NT2/D1 (cell line): ENCODE measurements at regions not wholly inside any gene's neighbourhood (a gene's known extent, or its start where the extent isn't known, plus 50 kb on each side); places are given as distances from the start of the nearest gene placed in this dataset.

Source experiments
- DNase-seq: peaks from one replicate; pipeline ENCODE4 v3.0.0-alpha.2; 2011; ENCODE audit warnings: low read depth, low spot score
- H3K27me3 ChIP-seq: 2 replicates; pipeline ENCODE4 v1.6.0; 2011; ENCODE audit warnings: mild to moderate bottlenecking; ENCODE audit not compliant: insufficient read length, insufficient read depth
- H3K36me3 ChIP-seq: 2 replicates; pipeline ENCODE4 v1.6.1; 2011; ENCODE audit warnings: mild to moderate bottlenecking, low read length, mixed read lengths; ENCODE audit not compliant: insufficient read depth, insufficient read length
- H3K4me1 ChIP-seq: 2 replicates; pipeline ENCODE4 v1.5.1; 2011; ENCODE audit not compliant: insufficient read depth, insufficient read length
- H3K4me3 ChIP-seq: 2 replicates; pipeline ENCODE4 v1.5.1; 2011; ENCODE audit warnings: low read depth; ENCODE audit not compliant: insufficient read length
- H3K9ac ChIP-seq: 2 replicates; pipeline ENCODE4 v1.6.0; 2011; ENCODE audit warnings: low read depth; ENCODE audit not compliant: insufficient read length
- H3K9me3 ChIP-seq: 2 replicates; pipeline ENCODE4 v1.5.1; 2011; ENCODE audit warnings: mild to moderate bottlenecking, low read length; ENCODE audit not compliant: insufficient read depth
- SUZ12 ChIP-seq: IDR thresholded peaks from 2 replicates; pipeline ENCODE4 v1.6.1; 2011; ENCODE audit not compliant: insufficient read length, insufficient read depth; ENCODE audit errors: extremely low read depth
- YY1 ChIP-seq: IDR thresholded peaks from 2 replicates; pipeline ENCODE4 v1.6.1; 2011; ENCODE audit not compliant: insufficient read length, insufficient read depth
- ZNF274 ChIP-seq: IDR thresholded peaks from 2 replicates; pipeline ENCODE4 v1.6.1; 2011; ENCODE audit warnings: mild to moderate bottlenecking, low read depth, low read length

GRCh38 chrX:69073721-69074120 lies 91.5 kb downstream of the PJA1 start:
- Histone ChIP-seq H3K36me3 (no peaks in the 10 kb centered on the region), H3K27me3 (peaks cover 13% of the 10 kb centered on the region), H3K4me3 (no peak overlapping the region), H3K9me3 (no peaks in the 10 kb centered on the region), H3K9ac (no peak overlapping the region), H3K4me1 (peaks cover 19% of the 10 kb centered on the region)
- no peak for DNase-seq
- TF ChIP-seq SUZ12 (no peak), YY1 (no peak), ZNF274 (no peak)

- Histone ChIP-seq H3K4me3 (no peak overlapping the region), H3K27me3 (peaks cover 13% of the 10 kb centered on the region), H3K4me1 (peaks cover 16% of the 10 kb centered on the region), H3K36me3 (no peaks in the 10 kb centered on the region), H3K9ac (no peak overlapping the region), H3K9me3 (no peaks in the 10 kb centered on the region)
- DNase-seq: no peak
- no peak for TF ChIP-seq SUZ12
Observed at GRCh38 chrX:69073241-69073640, 92.0 kb downstream of the PJA1 start.

DNA sequence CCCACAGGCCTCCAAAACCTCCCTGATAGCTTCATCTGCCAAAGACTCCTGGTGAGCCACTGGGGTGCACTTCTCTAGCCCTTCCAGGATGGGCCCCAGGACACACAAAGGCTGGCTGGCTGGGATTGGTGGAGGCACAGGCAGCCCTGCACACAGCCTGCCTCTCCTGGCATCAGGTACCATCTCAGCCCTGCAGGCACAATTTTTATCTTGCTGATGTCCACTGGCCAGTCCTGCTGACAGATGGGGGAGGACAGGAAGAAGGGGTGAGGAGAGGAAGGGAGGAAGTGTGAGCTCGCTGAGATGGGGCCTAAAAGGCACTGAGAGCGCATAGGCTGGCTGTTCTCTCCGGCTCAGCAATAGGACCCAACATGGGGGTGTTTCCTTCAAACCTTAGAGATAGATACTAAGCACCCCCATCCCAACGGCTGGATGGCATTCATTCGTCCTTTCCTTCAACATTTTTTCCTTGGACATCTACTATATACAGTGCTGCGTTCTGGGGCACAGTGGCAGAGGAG lies 92.7 kb downstream of the PJA1 start:
- H3K4me3 ChIP-seq: no peak overlapping the region
- no peaks in the 10 kb centered on the region for H3K9me3 ChIP-seq
- no peak overlapping the region for H3K9ac ChIP-seq
- TF ChIP-seq SUZ12 (no peak), ZNF274 (no peak), YY1 (no peak)
- DNase-seq: no peak
- peaks cover 14% of the 10 kb centered on the region for H3K4me1 ChIP-seq
- no peaks in the 10 kb centered on the region for H3K36me3 ChIP-seq
- peaks cover 13% of the 10 kb centered on the region for H3K27me3 ChIP-seq

DNA sequence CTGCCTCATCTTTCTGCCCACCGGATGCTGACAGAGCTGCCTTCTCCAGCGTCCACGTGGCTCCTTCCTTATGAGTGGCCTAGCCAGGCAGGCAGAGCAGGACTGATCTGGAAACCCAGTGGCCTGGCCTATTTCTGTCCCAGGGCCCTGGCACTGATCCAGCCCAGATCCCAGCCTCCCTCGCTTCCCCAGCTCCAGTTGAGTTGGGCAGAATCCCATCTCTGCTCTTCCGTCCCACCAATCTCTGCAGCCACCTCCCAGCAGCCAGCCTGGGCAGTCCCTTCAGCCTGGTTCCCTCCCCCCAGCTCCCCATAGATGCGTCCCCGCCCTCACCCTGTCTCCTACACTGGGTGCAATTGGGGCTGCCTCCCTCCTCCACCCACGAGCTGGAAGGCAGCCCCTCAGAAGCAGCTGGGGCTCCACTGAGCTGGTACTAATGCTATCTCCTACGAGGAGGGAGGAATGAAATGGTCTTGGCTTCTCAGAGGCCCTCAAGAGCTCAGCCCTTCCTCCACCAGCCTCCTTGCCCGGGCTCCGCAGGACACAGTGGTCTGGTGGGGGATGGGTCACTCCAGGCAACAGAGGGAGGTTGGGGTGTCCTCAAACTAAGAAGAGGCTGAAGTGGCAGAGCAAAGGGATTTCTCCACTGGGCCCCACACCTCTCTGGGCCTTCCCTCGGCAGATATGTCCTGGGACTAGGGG lies 94.2 kb downstream of the PJA1 start:
- no peak for DNase-seq
- Histone ChIP-seq H3K9me3 (no peaks in the 10 kb centered on the region), H3K4me3 (no peak overlapping the region), H3K36me3 (no peaks in the 10 kb centered on the region), H3K4me1 (peaks cover 13% of the 10 kb centered on the region), H3K9ac (no peak overlapping the region), H3K27me3 (peaks cover 13% of the 10 kb centered on the region)
- TF ChIP-seq YY1 (no peak), ZNF274 (no peak), SUZ12 (no peak)

DNA sequence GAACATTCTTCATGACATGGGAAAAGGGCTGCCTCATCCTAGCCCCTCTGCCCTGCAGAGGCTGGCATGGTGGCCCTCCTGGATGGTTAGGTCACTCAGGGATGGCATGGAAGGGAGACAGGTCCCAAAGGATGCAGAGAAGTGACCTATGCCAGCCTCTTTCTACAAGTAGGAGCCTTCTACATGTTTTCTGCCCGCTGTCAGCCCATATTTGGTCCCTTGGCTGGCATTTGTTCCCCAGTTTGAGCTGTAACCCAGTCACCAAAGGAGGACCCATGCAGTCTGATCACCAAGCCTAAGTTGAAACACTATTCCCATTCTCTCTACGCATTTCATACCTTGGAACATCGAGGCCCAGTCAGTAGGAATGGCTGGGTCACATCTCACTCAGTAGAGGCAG lies 95.4 kb downstream of the PJA1 start:
- Histone ChIP-seq H3K27me3 (peaks cover 6% of the 10 kb centered on the region), H3K9me3 (no peaks in the 10 kb centered on the region)

DNA sequence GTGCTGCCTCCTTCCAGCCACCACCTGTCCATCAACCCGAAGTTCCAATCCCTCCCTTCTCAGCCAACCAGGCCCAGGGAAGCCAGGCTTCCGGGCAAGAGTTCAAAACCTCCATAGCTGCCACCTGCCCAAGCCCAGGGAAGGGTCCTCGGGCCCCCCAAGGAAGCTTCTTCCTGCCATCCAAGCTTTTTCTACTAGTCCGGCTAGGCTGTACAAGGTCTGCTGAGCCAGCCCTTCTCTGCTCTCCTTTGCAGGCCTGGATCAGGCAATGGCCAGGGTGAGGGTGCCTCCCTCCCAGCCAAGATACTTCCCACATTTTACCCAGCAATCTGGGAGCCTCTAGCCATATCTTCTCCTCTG lies 96.2 kb downstream of the PJA1 start:
- no peak for TF ChIP-seq SUZ12
- no peak for TF ChIP-seq ZNF274
- no peak for TF ChIP-seq YY1
- Histone ChIP-seq H3K27me3 (peaks cover 3% of the 10 kb centered on the region), H3K4me3 (no peak overlapping the region), H3K9me3 (0 out of 2 replicates have a peak, but pooled peaks cover 4% of the 10 kb centered on the region), H3K4me1 (peaks cover 13% of the 10 kb centered on the region), H3K9ac (no peak overlapping the region), H3K36me3 (no peaks in the 10 kb centered on the region)
- DNase-seq: no peak

More for the DNA sequence above, 95.4 kb downstream of the PJA1 start:
- TF ChIP-seq ZNF274 (no peak), YY1 (no peak), SUZ12 (no peak)
- Histone ChIP-seq H3K36me3 (no peaks in the 10 kb centered on the region), H3K4me1 (peaks cover 13% of the 10 kb centered on the region), H3K4me3 (no peak overlapping the region), H3K9ac (no peak overlapping the region)
- DNase-seq: no peak

- no peak overlapping the region for H3K4me3 ChIP-seq
- no peak for DNase-seq
- H3K36me3 ChIP-seq: no peaks in the 10 kb centered on the region
- H3K4me1 ChIP-seq: peaks cover 13% of the 10 kb centered on the region
- H3K27me3 ChIP-seq: peaks cover 3% of the 10 kb centered on the region
- no peak overlapping the region for H3K9ac ChIP-seq
- H3K9me3 ChIP-seq: 0 out of 2 replicates have a peak, but pooled peaks cover 6% of the 10 kb centered on the region
- no peak for TF ChIP-seq ZNF274
Observed at GRCh38 chrX:69068301-69069085, 96.8 kb downstream of the PJA1 start.
